HG03095 (cell line): ENCODE measurements at regions not wholly inside any gene's neighbourhood (a gene's known extent, or its start where the extent isn't known, plus 50 kb on each side); places are given as distances from the start of the nearest gene placed in this dataset.
"Not testable (repeated sequence)": the region's sequence is repeated elsewhere in the genome, so short reads cannot be mapped to it uniquely, and the experiment has no call there.

Source experiments
- ATAC-seq: cut with Tn5 transposase; IDR thresholded peaks from one replicate; pipeline ENCODE4 v1.9.1; 2021; ENCODE audit warnings: moderate library complexity; ENCODE audit not compliant: unreplicated experiment

DNA sequence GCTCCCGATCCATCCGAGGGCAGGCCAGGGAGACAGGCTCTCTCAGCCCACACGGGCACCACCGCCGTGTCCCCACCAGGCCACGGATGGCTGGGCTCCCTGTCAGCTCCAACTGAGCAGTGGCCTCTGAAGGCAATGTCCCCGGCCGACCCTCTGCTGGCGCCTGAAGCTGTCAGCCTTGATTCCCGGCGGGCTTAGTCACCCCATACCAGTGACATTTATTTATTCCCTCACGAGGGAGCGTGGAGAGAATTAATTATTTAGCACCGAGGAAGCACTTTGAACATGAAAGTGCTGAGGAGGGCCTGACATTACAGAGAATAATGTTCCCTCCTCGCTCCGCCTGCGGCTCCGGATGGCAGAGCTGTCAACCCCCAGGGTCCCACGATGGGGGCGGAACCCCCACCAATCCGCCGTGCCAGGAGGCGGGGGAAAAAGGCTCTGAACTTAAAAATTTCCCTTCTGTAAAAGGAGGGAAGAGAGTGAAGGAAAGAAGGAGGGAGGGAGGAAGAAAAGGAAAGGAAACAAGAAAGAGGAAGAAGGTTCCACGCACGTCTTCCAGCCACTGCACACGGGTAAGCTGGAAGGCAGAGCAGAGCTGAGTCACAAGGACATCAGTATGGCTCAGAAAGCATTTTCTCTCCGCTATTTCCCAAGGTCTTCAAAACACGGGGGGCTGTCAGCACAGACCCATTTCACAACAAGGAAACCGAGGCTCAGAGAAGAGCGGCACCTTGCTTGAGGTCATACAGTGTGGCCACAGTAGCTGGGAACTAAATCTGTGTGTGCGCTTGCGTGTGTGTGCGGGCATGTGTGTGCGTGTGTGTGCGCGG, 108.7 kb upstream of the NCOR2 start:
- ATAC-seq, result no peak

DNA sequence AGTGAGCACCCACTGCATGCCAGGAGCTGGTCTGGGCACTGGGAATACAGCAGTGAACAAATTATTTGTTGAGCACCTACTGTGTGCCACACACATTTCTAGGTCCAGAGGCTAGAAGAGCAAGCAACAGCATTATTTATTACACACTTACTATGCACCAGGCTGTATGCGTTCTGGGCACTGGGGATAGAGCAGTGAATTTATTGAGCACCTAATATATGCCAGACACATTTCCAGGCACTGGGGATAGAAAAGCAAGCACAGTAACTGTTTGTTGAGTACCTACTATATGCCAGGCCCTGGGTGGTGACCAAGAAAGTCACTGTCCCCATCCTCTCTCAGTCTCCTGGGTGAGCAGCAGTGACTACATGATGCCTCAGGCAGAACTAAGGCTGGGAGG, 107.5 kb upstream of the NCOR2 start:
- no peak for ATAC-seq

DNA sequence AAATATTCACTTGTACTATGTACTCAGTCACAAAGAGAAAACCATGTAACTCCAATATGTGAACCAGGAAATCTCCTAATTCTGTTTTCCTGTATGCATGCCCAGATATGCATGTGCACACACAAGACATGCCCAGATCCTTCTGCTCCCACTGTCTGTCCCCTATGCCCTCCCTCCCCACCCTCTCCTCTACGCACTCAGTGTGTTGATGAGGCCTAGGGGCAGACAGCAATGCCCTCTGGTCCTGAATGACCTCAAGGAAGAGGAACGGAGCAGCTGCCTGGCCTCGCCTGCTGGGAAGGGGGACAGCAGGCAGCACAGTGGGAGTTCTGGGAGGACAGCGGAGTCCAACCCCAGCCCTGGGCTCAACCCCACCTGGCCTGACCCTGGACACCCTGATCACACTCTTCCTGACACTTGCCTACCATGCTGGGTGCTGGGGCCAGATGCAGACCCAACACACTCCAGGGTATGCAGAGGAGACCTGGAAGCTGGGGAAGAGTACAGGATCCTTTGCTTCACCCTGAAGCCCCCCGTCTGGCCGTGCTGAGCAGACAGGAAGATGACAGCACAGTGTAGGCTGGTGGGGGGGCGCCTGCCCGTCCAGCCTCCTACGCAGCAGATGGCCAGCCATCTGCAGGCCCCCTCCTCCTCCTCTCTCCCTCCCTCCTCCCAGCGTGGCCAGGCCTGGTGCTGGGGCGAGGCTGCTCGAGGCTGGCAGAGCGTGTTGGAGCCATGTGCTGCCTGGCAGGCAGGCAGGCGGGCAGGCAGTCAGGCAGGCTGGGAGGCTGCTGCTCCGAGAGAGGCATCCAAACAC, 106.6 kb upstream of the NCOR2 start:
- ATAC-seq, result no peak

DNA sequence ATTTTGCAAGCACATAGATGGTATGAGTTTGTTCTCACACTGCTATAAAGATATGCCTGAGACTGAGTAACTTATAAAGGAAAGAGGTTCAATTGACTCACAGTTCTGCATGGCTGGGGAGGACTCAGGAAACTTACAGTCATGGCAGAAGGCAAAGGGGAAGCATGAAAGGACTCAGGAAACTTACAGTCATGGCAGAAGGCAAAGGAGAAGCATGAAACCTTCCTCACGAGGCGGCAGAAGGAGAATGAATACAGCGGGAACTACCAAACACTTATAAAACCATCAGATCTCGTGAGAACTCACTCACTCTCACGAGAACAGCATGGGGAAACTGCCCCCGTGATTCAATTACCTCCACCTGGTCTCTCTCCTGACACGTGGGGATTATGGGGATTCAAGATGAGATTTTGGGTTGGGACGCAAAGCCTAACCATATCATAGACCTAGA, 101.9 kb upstream of the NCOR2 start:
- not testable (repeated sequence) for ATAC-seq

DNA sequence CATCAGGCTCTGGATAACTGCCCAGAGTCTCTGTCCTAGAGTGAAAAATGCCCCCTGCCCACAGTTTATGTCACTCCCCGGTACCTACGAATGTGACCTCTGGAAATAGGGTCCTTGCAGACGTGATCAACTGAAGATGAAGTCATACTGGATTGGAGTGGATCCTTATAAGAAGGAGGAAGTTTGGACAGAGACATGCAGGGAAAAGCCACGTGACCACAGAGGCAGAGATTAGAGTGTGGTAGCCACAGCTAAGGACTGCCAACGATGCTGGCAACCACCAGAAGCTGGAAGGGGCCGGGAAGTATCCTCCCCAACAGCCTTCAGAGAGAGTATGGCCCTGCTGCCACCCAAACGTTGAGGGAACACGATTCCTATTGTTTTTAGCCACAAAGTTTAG, 101.2 kb upstream of the NCOR2 start:
- no peak for ATAC-seq

DNA sequence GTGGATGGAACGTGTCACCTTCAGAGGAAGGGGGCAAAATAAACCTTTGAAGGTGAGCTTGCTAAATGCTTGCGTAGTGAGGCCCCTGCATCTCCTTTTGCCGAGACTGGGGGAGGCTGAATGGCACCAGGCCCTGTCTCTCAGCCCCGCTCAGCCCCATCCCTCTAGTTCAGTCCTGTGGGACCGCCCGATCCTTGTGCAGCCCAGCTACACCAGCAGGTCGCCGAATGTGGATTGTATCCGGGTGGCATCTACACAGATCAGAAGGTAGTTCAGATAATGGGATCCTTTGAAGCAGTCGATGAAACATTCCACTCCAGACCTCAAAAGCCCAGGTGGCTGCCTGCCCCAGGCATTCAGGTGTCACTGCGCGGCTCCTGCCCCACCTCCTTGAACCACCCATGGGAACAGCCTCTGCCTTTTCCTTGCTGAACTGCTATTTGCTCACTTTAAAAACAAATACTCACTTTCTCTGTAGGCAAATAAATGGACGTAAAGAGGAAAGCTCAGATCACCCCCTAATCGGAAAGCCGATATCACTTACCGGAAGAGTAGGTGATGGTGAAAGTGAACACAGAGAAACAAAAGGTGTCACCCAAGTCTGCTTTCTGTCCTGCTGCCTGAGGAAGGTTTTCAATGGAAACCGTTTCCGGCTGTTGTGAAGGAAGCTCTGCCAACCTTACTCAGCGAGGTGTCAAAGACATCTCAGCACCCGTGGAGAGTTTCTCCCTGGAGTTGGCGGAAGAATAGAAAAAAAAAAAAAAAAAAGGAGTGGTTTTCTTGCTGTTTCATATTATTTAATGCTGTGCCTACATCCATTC, 100.3 kb upstream of the NCOR2 start:
- ATAC-seq, result no peak

DNA sequence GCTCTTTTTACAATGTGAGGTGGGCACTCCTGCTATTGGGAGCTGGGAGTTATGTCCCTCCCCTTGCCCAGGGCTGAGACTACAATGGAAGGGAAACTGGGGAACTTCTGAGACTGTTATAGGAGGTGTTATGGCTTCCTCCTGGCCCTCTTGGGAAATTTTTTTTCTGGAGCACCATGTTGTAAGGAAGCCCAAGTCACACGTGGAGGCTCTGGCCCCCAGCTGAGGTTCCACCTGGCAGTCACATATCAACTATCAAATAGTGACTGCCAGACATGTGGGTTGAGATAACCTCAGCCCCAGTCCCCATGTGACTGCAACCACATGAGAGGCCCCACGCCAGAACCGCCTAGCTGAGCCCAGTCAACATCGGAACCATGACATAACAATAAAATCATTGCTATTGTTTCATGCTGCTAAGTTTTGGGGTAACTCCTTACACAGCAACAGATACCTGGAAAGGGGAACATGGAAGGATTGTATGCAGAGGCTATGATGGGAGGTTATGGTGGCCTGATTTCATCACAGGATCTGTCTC, 99.4 kb upstream of the NCOR2 start:
- no peak for ATAC-seq

DNA sequence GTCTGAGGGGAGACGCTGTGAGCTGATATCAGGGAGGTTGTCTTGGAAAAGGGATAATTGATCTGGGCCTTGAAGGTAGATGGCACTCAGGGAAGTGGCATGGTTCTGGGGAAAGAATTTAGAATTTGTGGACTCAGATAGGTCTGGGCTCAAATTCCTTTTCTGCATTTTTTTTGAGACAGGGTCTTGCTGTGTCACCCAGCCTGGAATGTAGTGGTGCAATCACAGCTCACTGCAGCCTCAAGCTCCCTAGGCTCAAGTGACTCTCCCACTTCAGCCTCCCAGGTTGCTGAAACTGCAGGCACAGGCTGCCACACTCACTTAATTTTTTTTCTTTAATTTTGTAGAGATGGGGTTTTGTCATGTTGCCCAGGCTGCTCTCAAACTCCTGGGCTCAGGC, 98.1 kb upstream of the NCOR2 start:
- ATAC-seq, result no peak

DNA sequence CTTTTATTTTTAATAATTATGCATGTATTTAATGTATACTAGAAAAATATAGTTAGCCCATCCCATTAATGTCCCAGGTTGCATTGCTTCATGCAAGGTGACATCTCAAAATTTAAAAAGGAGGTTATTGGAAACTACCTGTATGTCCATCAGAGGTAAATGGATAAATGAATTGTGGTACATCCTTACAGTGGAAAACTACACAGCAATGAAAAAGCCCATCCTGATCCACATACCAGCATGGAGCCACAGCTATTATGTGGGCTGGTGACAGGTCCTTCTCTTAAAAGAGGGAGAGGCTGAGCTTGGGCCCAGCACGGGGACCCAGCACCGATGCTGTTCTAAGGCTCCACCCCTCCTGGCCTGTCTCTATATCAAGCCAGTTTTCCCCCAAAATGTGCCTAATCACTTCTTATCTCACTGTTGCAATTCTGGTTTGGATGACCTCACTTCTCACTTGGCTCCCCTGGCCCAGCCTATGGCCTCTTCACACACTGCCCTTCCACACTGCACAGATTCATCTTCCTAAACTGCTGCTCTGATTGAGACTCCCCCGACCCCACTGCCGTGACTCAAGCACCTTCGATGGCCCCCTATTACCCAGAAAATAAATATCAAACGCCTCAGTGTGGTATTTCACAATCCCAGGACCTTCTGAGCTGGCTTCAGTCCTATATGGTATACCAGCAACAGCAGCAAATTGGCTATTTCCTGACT, 97.1 kb upstream of the NCOR2 start:
- no peak for ATAC-seq

DNA sequence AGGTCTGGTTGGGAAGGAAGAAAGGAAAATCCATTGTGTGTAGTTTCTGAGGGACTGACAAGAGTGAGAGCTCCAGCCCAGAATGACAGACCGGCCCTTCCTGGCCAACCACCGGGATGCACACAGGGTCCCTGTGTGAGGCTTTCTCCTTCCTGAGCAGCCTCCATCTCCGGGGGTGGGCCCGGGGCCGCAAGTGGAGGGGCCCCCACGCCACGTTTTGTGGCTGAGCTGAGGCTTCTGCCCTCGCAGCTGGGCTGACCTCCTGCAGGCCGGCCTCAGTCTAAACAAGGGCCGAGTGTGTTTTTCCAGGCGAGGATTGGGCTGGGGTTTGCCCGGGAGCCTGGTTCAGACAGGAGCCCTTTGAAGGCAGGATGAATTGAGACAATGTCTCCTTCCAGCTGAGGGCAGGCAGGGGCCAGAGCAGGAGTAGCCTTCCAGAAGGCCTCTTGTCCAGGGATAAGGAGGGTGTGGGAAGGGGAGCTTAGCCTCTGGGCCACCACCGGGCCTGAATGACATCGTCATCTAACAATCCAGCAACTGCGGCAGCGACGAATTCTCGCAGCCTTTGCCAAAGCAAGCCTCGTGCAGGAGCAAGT, 96.5 kb upstream of the NCOR2 start:
- ATAC-seq, result no peak

DNA sequence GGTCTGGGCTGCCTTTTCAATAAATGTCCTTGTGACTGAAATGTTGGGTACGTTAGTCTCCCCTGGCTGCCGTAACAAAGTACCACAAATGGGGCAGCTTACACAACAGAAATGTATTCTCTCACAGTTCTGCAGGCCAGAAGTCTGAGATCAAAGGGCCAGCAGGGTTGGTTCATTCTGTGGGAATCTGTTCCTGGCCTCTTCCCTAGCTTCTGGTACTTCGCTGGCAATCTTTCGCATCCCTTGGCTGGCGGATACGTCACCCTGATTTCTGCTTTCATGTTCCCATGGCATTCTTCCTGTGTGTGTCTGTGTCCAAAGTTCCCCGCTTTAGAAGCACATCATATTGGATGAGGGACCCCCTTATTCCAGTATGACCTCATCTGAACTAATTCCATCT, 95.8 kb upstream of the NCOR2 start:
- ATAC-seq, result no peak

DNA sequence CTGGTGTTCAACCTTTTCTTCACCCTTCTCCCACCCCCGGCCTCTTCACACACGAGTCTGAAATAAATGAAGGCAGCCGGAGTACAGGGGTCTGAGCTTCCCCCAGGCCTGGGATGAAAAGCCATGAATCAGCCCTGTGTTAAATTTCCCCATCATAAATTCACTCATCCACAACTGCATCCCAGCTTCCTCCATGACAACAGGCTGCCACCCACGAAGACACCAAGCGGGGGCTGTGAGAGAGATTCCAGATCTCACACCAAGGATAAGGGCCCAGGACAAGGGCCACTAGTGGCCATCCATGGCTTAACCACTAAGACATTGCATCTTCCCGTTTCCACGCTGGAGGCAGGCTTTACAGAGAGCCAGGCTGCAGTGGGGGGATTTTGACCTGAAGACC, 93.9 kb upstream of the NCOR2 start:
- no peak for ATAC-seq

DNA sequence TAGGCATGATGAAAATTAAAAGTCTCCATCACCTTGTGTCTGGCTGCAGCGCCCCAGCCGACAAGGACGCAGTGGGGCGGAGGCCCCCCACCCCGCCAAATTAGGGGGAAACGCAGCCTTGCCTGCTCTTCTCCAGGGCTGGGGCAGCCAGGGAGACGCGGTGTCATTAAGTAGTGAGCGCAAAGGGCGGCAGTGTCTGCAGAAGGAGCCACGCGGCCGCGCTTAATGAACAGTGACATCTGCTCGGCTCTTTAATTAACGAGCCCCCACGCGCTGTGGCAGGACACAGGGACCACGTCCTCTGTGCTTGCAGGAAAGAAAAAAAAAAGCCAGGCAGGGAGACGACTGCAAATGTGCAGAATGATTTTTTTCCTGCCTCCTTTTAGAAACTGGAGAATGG, 93.4 kb upstream of the NCOR2 start:
- no peak for ATAC-seq

DNA sequence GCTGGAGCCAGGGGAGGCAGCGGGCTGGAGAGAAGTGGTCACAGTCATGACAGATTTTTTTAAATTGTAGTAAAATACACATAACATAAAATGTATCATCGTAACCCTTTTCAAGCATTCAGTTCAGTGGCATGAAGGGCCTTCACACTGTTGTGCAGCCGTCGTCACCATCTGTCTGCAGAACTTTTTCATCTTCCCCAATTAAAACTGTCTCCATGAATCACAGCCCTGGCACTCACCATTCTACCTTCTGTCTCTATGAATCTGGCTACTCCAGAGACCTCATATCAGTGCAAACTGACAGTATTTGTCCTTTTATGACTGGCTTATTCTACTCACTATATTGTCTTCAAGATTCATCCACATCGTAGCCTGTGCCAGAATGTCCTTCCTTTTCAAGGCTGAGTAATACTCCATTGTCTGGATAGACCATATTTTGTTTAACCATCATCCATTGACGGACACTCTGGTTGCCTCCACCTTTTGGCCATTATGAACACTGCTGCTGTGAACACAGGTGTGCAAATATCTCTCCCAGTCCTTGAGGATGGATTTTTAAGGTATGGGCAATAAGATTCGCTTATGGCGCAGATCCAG, 91.5 kb upstream of the NCOR2 start:
- no peak for ATAC-seq

DNA sequence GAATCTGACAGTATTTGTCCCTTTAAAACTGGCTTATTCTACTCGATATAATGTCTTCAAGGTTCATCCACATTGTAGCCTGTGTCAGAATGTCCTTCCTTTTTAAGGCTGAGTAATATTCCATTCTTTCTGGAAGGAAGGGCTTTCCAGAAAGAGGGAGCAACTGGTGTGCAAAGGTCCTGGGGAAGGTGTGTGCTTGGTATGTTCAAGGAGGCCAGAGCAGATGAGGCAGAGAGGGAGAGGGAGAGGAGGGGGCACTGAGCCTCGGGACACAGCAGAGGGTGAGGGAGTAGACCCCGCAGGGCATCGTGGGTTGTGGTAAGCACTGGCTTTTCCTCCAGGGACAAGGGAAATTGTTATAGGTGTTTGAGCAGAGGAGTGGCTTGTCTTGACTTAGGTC, 90.9 kb upstream of the NCOR2 start:
- no peak for ATAC-seq

DNA sequence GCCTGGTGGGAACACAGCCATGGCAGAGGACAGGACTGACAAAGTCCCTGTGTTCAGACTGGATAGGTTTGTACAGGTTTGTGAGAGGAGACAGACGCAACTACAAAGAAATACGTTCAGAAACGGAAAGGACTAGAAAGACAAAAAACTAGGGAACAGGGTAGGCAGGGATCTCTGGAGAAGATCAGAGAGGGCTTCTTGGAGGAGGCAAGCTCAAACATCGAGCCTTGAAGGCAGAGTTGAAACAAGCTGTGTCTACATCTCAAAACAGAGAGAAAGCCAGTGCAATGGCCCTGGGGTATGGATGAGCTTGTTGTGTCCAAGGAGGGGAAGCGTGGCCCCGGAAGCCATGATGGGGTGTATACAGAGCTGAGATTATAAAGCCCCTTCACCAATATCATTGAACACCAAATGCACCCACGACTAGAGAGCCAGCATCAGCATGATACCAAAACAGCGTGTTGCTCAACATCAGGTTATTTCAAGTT, 89.6 kb upstream of the NCOR2 start:
- no peak for ATAC-seq

DNA sequence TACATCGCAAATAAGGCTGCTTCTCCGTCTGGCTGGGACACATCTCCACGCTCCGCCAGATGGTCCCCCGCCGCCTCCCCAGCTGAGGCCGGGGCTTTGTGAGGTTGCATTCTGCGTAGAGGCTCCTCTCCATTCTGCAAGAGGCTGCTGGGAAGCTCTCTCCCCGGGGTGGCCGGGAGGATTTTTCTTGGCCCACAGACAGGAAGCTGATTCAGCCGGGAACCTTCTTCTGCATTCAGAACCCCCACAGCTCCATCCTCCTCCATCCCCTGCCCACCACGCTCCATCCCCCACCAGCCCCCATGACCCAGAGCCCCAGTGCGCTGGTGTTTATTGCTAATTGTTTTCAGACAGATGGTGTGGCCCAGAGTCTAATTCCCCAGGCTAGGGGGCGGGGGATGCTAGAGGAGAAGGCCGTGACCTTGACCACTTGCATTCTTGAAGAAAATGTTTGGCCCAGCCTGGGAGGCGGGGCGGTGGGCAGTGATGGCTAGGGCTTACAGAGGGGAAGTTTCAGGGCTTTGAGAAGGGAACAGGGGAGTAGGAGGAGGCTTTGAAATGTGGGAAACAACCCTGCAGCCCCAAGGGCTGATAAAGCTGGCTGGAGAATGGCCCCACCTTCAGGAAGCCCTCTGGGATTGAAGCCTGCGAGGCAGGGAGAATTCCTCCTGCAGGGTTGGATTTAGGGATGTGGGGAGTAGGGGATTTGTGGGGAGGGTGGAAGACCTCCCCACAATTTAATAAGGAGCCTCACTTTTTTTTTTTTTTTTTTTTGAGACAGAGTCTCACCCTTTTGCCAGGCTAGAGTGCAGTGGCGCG, 88.5 kb upstream of the NCOR2 start:
- ATAC-seq, result no peak

DNA sequence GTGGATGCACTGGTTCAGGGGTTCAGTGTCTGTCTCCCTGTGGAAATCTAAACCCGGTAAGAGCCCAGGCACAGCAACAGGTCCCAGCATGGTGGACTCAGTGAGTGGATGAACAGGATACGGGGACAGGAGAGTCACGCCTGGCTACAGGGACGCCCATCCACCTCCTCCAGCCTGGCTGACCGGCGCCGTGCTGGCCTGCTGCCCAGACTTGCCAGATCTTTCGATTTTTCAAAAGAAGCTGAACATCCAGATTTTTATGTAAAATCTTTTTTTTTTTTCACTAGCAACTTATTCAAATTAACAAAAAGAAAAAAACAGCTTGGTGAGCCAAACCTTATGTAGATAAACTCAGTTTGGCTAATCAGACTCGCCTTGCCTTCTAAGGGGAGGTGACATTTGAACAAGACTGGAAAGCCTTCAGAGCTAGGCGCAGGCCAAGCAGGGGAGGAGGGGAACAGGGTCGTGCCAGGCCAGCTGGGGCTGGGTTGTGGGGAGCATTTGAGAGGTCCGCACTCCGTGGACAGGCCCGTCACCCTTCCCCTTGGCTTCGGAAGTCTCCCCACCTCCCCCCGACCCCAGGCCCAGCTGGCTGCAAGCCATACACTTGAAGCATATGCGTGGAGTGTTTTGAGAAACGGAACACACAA, 87.8 kb upstream of the NCOR2 start:
- no peak for ATAC-seq
